Uterus (tissue), 2 donors: ENCODE measurements at regions not wholly inside any gene's neighbourhood (a gene's known extent, or its start where the extent isn't known, plus 50 kb on each side); places are given as distances from the start of the nearest gene placed in this dataset.
"Not testable (repeated sequence)": the region's sequence is repeated elsewhere in the genome, so short reads cannot be mapped to it uniquely, and the experiment has no call there.

ENCODE experiments used
- CTCF ChIP-seq, 4 experiments: fragments of 200-600 bp in 2 of 4; fragments of 450-650 bp in 2 of 4; sonication (generic) in 2 of 4; IDR thresholded peaks; one replicate each; pipeline ENCODE4 v1.5.1; 2016 to 2019; ENCODE audit warnings: antibody characterized with exemption in 4 of 4, mild to moderate bottlenecking in 2 of 4, moderate library complexity in 1 of 4
- POLR2A ChIP-seq, 2 donors: fragments of 450-650 bp; IDR thresholded peaks; one replicate each; pipeline ENCODE4 v1.6.1; 2016; ENCODE audit warnings: antibody characterized with exemption in 2 of 2, mild to moderate bottlenecking in 1 of 2, moderate library complexity in 1 of 2

GRCh38 chr2:128604581-128604980 lies 285.9 kb upstream of the HS6ST1 start:
- not testable (repeated sequence) for TF ChIP-seq CTCF, POLR2A (IDR thresholded peaks at IDR 0.05)
